Mesenchymal stem cell (in vitro differentiated cells and primary cell): ENCODE measurements at regions not wholly inside any gene's neighbourhood (a gene's known extent, or its start where the extent isn't known, plus 50 kb on each side); places are given as distances from the start of the nearest gene placed in this dataset.

Experiments
- DNase-seq: peaks from one replicate; pipeline ENCODE4 v3.0.0-alpha.2; 2013
- H2AFZ ChIP-seq: one replicate; pipeline ENCODE4 v1.6.1; 2013; ENCODE audit warnings: low read depth, mild to moderate bottlenecking, control low read depth, inconsistent platforms, low read length, moderate library complexity
- H2AK5ac ChIP-seq: 2 replicates; pipeline ENCODE4 v1.6.1; 2013; ENCODE audit warnings: low read length, moderate library complexity, mild to moderate bottlenecking, inconsistent platforms; ENCODE audit not compliant: severe bottlenecking
- H2BK120ac ChIP-seq: one replicate; pipeline ENCODE4 v1.6.1; 2013; ENCODE audit warnings: low read depth, mild to moderate bottlenecking, inconsistent platforms, low read length, moderate library complexity
- H2BK12ac ChIP-seq, 2 experiments: one replicate each; pipeline ENCODE4 v1.6.1; 2013; ENCODE audit warnings: inconsistent platforms in 2 of 2, low read length in 2 of 2, mild to moderate bottlenecking in 2 of 2, moderate library complexity in 2 of 2, control low read depth in 1 of 2
- H2BK15ac ChIP-seq: one replicate; pipeline ENCODE4 v1.6.1; 2013; ENCODE audit warnings: mild to moderate bottlenecking, low read depth, inconsistent platforms; ENCODE audit not compliant: poor library complexity, severe bottlenecking
- H2BK5ac ChIP-seq: 2 replicates; pipeline ENCODE4 v1.6.1; 2013; ENCODE audit warnings: low read depth, mild to moderate bottlenecking, low read length, control low read depth, inconsistent platforms; ENCODE audit not compliant: poor library complexity, severe bottlenecking
- H3K14ac ChIP-seq, 2 experiments: one replicate each; pipeline ENCODE4 v1.6.1; 2013; ENCODE audit warnings: inconsistent platforms in 2 of 2, low read length in 2 of 2, control low read depth in 1 of 2, mild to moderate bottlenecking in 1 of 2, moderate library complexity in 1 of 2
- H3K18ac ChIP-seq, 2 experiments: one replicate each; pipeline ENCODE4 v1.6.1; 2013; ENCODE audit warnings: inconsistent platforms in 2 of 2, low read length in 2 of 2, control low read depth in 1 of 2, low read depth in 1 of 2, mild to moderate bottlenecking in 1 of 2
- H3K23ac ChIP-seq, 2 experiments: one replicate each; pipeline ENCODE4 v1.6.1; 2013; ENCODE audit warnings: inconsistent platforms in 2 of 2, low read length in 2 of 2, mild to moderate bottlenecking in 2 of 2, moderate library complexity in 2 of 2, control low read depth in 1 of 2
- H3K27ac ChIP-seq: 2 replicates; pipeline ENCODE4 v1.5.1; 2013; ENCODE audit warnings: mild to moderate bottlenecking, moderate library complexity, low read length, control low read depth, inconsistent platforms; ENCODE audit not compliant: poor library complexity, severe bottlenecking
- H3K27me3 ChIP-seq, 2 experiments: 2 replicates each; pipeline versions ENCODE4 v1.6.1 to v1.7.0; 2013; ENCODE audit warnings: low read length in 2 of 2, mild to moderate bottlenecking in 2 of 2, moderate library complexity in 2 of 2, control low read depth in 1 of 2, inconsistent platforms in 1 of 2; ENCODE audit not compliant: control insufficient read depth in 1 of 2, insufficient read depth in 1 of 2
- H3K36me3 ChIP-seq, 2 experiments: 2 replicates each; pipeline versions ENCODE4 v1.6.1 to v1.7.0; 2013; ENCODE audit warnings: low read length in 2 of 2, control low read depth in 1 of 2, inconsistent platforms in 1 of 2, low read depth in 1 of 2, mild to moderate bottlenecking in 1 of 2; ENCODE audit not compliant: insufficient read depth in 2 of 2, control insufficient read depth in 1 of 2
- H3K4ac ChIP-seq, 2 experiments: one replicate each; pipeline ENCODE4 v1.6.1; 2013; ENCODE audit warnings: inconsistent platforms in 2 of 2, low read length in 2 of 2, mild to moderate bottlenecking in 2 of 2, moderate library complexity in 2 of 2, control low read depth in 1 of 2, low read depth in 1 of 2
- H3K4me1 ChIP-seq: 2 replicates; pipeline ENCODE4 v1.6.1; 2013; ENCODE audit warnings: low read depth, low read length, control low read depth; ENCODE audit not compliant: control insufficient read depth, insufficient read depth
- H3K4me2 ChIP-seq: 2 replicates; pipeline ENCODE4 v1.6.1; 2013; ENCODE audit warnings: low read length, mild to moderate bottlenecking, inconsistent platforms; ENCODE audit not compliant: poor library complexity, severe bottlenecking
- H3K4me3 ChIP-seq, 2 experiments: 2 replicates each; pipeline versions ENCODE4 v1.5.1 to v1.7.0; 2013; ENCODE audit warnings: low read length in 2 of 2, mild to moderate bottlenecking in 2 of 2, control low read depth in 1 of 2, low read depth in 1 of 2; ENCODE audit not compliant: insufficient read depth in 1 of 2
- H3K79me1 ChIP-seq: replicated peaks from 2 replicates; pipeline ENCODE4 v1.6.1; 2013; ENCODE audit warnings: mild to moderate bottlenecking, control low read depth, low read length, inconsistent platforms; ENCODE audit not compliant: poor library complexity, severe bottlenecking
- H3K9ac ChIP-seq: 2 replicates; pipeline ENCODE4 v1.7.0; 2013; ENCODE audit warnings: mild to moderate bottlenecking, low read length, moderate library complexity
- H3K9me3 ChIP-seq: 2 replicates; pipeline ENCODE4 v1.7.0; 2013; ENCODE audit warnings: mild to moderate bottlenecking, low read length; ENCODE audit not compliant: control insufficient read depth
- H4K8ac ChIP-seq: one replicate; pipeline ENCODE4 v1.6.1; 2013; ENCODE audit warnings: inconsistent platforms, mild to moderate bottlenecking, low read length, moderate library complexity
- H4K91ac ChIP-seq: one replicate; pipeline ENCODE4 v1.6.1; 2013; ENCODE audit warnings: mild to moderate bottlenecking, low read length, inconsistent platforms
- WGBS: methylation state at CpG from one replicate; pipeline ENCODE4 v1.1.7; 2013; ENCODE audit warnings: mixed read lengths; 5-methylcytosine and 5-hydroxymethylcytosine counted together

DNA sequence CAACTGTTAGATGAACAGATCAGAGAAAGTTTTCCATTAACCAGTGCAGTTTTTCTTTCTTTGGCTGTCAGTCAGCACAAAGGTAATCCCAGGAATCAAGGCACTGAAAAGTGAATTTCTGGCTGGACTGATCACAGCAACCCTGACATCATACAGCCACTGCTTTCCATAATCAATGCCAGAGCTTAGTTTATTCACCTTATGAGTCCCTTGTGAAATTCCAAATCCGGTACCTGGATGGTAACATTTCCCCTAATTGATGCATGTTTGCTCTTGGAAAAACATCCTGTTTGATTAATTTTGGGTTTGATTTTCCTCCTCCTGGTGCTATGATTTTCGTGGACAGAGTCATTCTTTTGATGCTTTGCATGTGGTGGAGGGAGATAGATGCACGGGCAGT lies 319.8 kb downstream of the INSC start:
- Histone ChIP-seq H3K27ac (no peak overlapping the region), H3K23ac (no peak overlapping the region)
- 39% methylated on average over 3 of the region's 3 CpGs for WGBS

DNA sequence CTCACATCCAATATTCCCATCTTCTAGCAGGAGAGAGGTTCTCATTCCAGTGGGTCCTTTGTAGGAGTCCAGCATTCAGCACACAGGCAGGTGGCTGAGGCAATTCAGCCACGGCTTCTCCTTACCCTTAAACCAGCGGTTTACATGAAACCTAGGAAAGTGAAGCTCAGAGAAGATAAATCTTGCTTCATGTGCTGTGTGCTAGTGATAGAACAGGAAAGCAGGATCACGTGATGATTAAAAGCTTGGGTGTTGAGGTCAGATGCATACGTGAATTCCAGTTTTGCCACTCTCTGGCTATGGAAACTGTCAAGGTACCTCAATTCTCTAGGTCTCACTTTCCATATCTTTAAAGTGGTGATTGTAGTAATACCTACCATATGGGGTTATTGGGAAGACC lies 331.6 kb downstream of the INSC start:
- no peak overlapping the region for H2BK5ac ChIP-seq
- H3K9me3 ChIP-seq: peaks cover 3% of the 10 kb centered on the region
- H3K4me3 ChIP-seq: no peak overlapping the region
- H4K8ac ChIP-seq: no peak overlapping the region
- H3K4me1 ChIP-seq: no peaks in the 10 kb centered on the region
- H2BK15ac ChIP-seq: no peak overlapping the region
- H3K9ac ChIP-seq: no peak overlapping the region
- no peak overlapping the region for H3K18ac ChIP-seq
- H3K14ac ChIP-seq: no peak overlapping the region
- no peaks in the 10 kb centered on the region for H3K79me1 ChIP-seq
- no peak overlapping the region for H2BK12ac ChIP-seq
- no peak overlapping the region for H2AFZ ChIP-seq
- no peak for DNase-seq
- H3K27ac ChIP-seq: no peak overlapping the region
- H3K23ac ChIP-seq: no peak overlapping the region
- H3K4ac ChIP-seq: no peak overlapping the region
- no peaks in the 10 kb centered on the region for H3K27me3 ChIP-seq
- H2AK5ac ChIP-seq: no peak overlapping the region
- 89% methylated on average over 4 of the region's 4 CpGs for WGBS
- no peak overlapping the region for H2BK120ac ChIP-seq
- H3K4me2 ChIP-seq: no peak overlapping the region
- no peak overlapping the region for H4K91ac ChIP-seq
- no peaks in the 10 kb centered on the region for H3K36me3 ChIP-seq

More for the DNA sequence above, 319.8 kb downstream of the INSC start:
- no peak overlapping the region for H2AFZ ChIP-seq
- no peaks in the 10 kb centered on the region for H3K4me1 ChIP-seq
- H3K9me3 ChIP-seq: no peaks in the 10 kb centered on the region
- no peak overlapping the region for H2BK120ac ChIP-seq
- H2AK5ac ChIP-seq: no peak overlapping the region
- H4K8ac ChIP-seq: no peak overlapping the region
- H2BK12ac ChIP-seq: no peak overlapping the region
- DNase-seq: no peak
- no peak overlapping the region for H3K18ac ChIP-seq
- no peak overlapping the region for H4K91ac ChIP-seq
- H3K27me3 ChIP-seq: no peaks in the 10 kb centered on the region
- no peak overlapping the region for H3K4me2 ChIP-seq
- no peaks in the 10 kb centered on the region for H3K36me3 ChIP-seq
- no peak overlapping the region for H3K4me3 ChIP-seq
- H3K14ac ChIP-seq: no peak overlapping the region
- no peaks in the 10 kb centered on the region for H3K79me1 ChIP-seq
- H2BK15ac ChIP-seq: no peak overlapping the region
- H3K4ac ChIP-seq: no peak overlapping the region
- no peak overlapping the region for H3K9ac ChIP-seq
- no peak overlapping the region for H2BK5ac ChIP-seq

DNA sequence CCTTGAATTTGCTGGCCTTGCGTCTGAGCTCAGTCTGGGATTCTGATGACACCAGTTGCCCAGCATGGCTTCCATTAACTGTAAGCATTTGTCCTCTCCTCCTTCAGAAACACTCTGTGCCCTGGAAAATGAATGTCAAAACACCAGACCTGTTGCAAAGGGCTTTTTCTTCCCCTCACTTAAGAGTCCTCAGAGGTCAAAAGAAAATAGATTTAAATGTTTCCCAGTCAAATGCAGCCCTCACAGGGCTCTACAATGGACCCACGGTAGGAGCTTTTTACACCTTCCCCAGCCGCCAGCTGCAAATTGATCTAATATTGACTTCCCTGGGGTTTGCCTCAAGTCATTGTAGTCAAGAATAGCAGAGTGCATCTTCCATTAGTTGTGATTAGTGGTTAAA lies 332.2 kb downstream of the INSC start:
- Histone ChIP-seq H2AFZ (no peak overlapping the region), H3K79me1 (no peaks in the 10 kb centered on the region), H3K4me3 (no peak overlapping the region), H3K9me3 (peaks cover 3% of the 10 kb centered on the region), H3K23ac (no peak overlapping the region), H3K14ac (peak overlapping the region in 1 of 2 experiments; percentile 44), H4K91ac (no peak overlapping the region), H3K4me2 (no peak overlapping the region), H2BK12ac (no peak overlapping the region), H2BK120ac (no peak overlapping the region), H3K18ac (no peak overlapping the region), H3K4me1 (no peaks in the 10 kb centered on the region), H2AK5ac (no peak overlapping the region), H3K9ac (no peak overlapping the region), H2BK15ac (no peak overlapping the region), H2BK5ac (no peak overlapping the region), H3K36me3 (no peaks in the 10 kb centered on the region), H3K4ac (no peak overlapping the region), H3K27me3 (no peaks in the 10 kb centered on the region), H4K8ac (no peak overlapping the region), H3K27ac (no peak overlapping the region)
- no peak for DNase-seq
- 90% methylated on average over 3 of the region's 3 CpGs for WGBS

DNA sequence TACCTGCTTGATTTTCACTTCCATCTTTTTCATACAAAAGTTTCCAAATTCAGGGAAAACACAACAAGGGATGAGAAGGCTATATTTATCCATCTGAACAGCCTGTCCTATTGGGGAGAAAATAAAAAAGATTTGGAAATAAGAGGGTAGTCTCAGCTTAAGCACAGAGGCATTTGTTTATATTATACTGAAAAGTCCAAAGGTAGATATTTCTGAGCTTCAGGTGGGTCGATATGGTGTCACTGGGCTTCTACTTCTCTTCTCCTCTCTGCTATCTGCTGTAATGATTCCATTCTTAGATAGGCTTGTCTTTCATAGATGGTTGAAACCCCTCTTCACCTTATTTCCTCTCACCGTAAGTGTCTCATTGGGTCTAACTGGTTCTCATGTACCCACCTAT lies 337.0 kb downstream of the INSC start:
- no peak for DNase-seq
- Histone ChIP-seq H2AFZ (no peak overlapping the region), H3K14ac (no peak overlapping the region), H3K4me2 (no peak overlapping the region), H3K27ac (no peak overlapping the region), H4K91ac (no peak overlapping the region), H3K9me3 (peaks cover 7% of the 10 kb centered on the region), H3K4me3 (no peak overlapping the region), H2BK15ac (no peak overlapping the region), H3K79me1 (no peaks in the 10 kb centered on the region), H3K4me1 (no peaks in the 10 kb centered on the region), H3K23ac (no peak overlapping the region), H3K4ac (no peak overlapping the region), H2BK5ac (no peak overlapping the region), H2AK5ac (no peak overlapping the region), H2BK12ac (no peak overlapping the region), H3K9ac (no peak overlapping the region), H3K36me3 (no peaks in the 10 kb centered on the region), H4K8ac (no peak overlapping the region), H2BK120ac (no peak overlapping the region), H3K18ac (no peak overlapping the region), H3K27me3 (no peaks in the 10 kb centered on the region)
- 85% methylated on average over 2 of the region's 2 CpGs for WGBS
